ENCODE measurements at regions not wholly inside any gene's neighbourhood (a gene's known extent, or its start where the extent isn't known, plus 50 kb on each side); places are given as distances from the start of the nearest gene placed in this dataset.

DNA sequence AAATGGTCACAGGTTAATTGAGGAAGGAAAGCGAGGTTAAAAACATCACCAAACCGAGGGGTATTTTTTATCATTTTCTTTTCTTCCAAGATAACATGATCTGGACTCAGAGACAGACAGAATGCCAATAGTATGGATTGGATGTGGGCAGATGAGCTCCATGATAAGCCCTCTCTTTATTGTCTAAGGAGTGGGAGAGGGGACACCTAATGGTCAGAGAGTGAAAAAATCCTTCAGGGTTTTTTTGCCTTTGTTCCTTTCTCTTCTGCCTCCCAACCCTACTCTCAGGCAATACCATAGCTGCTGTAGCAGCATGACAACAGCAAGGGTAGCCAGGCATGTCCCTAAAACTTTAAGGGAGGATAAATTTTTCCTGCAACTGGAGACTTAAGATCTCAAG is 94.7 kb downstream of the DIRAS2 start:
- H3K27ac Mint-ChIP-seq (ENCODE audit: unreplicated experiment): no peak overlapping the region
- no peaks in the 10 kb centered on the region for H3K27me3 Mint-ChIP-seq (ENCODE audit: unreplicated experiment)
- TF ChIP-seq, protein P1, sequence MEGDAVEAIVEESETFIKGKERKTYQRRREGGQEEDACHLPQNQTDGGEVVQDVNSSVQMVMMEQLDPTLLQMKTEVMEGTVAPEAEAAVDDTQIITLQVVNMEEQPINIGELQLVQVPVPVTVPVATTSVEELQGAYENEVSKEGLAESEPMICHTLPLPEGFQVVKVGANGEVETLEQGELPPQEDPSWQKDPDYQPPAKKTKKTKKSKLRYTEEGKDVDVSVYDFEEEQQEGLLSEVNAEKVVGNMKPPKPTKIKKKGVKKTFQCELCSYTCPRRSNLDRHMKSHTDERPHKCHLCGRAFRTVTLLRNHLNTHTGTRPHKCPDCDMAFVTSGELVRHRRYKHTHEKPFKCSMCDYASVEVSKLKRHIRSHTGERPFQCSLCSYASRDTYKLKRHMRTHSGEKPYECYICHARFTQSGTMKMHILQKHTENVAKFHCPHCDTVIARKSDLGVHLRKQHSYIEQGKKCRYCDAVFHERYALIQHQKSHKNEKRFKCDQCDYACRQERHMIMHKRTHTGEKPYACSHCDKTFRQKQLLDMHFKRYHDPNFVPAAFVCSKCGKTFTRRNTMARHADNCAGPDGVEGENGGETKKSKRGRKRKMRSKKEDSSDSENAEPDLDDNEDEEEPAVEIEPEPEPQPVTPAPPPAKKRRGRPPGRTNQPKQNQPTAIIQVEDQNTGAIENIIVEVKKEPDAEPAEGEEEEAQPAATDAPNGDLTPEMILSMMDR (IDR thresholded peaks at IDR 0.05; ENCODE audit: partially characterized antibody, unreplicated experiment): no peak
- no peak for DNase-seq
- H3K4me3 Mint-ChIP-seq (ENCODE audit: unreplicated experiment): no peak overlapping the region
- H3K36me3 Mint-ChIP-seq (ENCODE audit: unreplicated experiment): no peaks in the 10 kb centered on the region
- no peaks in the 10 kb centered on the region for H3K9me3 Mint-ChIP-seq (ENCODE audit: unreplicated experiment)
- H3K4me1 Mint-ChIP-seq (ENCODE audit: low read depth, unreplicated experiment): peaks cover 7% of the 10 kb centered on the region

- Mint-ChIP-seq H3K4me1 (ENCODE audit: low read depth, unreplicated experiment) (no peaks in the 10 kb centered on the region), H3K27ac (ENCODE audit: unreplicated experiment) (no peak overlapping the region), H3K9me3 (ENCODE audit: unreplicated experiment) (no peaks in the 10 kb centered on the region), H3K27me3 (ENCODE audit: unreplicated experiment) (no peaks in the 10 kb centered on the region), H3K4me3 (ENCODE audit: unreplicated experiment) (no peak overlapping the region), H3K36me3 (ENCODE audit: unreplicated experiment) (no peaks in the 10 kb centered on the region)
- TF ChIP-seq, protein P1 (IDR thresholded peaks at IDR 0.05; ENCODE audit: partially characterized antibody, unreplicated experiment): no peak
- no peak for DNase-seq
These were observed 90.3 kb downstream of the DIRAS2 start for GRCh38 chr9:90552317-90552716.

GRCh38 chr9:90555351-90556057 is 87.1 kb downstream of the DIRAS2 start:
- DNase-seq: no peak
- no peaks in the 10 kb centered on the region for H3K4me1 Mint-ChIP-seq (ENCODE audit: low read depth, unreplicated experiment)
- no peak overlapping the region for H3K4me3 Mint-ChIP-seq (ENCODE audit: unreplicated experiment)
- TF ChIP-seq, protein P1 (IDR thresholded peaks at IDR 0.05; ENCODE audit: partially characterized antibody, unreplicated experiment): no peak
- H3K27ac Mint-ChIP-seq (ENCODE audit: unreplicated experiment): no peak overlapping the region
- H3K9me3 Mint-ChIP-seq (ENCODE audit: unreplicated experiment): no peaks in the 10 kb centered on the region
- H3K36me3 Mint-ChIP-seq (ENCODE audit: unreplicated experiment): no peaks in the 10 kb centered on the region
- no peaks in the 10 kb centered on the region for H3K27me3 Mint-ChIP-seq (ENCODE audit: unreplicated experiment)

DNA sequence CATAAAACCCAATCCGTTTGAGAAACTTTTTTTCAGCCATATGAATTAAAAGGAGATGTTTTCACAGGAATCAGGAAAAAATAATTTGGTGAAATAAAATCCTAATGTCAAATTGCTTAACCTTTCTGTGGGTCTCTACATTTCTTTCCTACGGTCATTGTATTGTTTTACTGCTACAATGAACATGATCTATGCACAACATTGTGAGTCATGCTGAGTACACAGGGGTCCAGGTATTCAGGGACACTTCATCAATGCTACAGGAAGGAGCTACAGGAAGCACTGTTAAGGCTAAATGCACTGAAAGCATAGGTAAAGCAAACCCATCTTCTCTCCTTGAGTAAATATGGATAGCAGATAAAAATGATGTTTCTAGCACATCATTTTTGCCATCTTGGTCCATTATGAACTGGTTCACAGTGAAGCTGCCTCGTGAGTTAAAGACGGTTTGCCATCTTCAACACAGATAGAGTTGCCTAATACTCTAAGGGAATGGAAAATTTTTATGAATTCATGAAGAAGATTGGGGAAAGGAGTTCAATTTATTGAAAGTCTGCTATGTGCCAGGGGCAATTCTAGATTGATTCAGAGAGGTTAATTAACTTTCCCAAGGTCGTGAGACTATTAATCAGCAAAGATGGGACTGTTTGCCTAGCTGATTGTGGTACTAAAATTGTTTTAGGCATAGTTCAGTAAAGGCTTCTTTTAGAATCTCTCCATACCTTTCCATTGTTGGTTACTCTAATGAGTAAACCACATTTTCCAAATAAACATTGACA is 85.5 kb downstream of the DIRAS2 start:
- Mint-ChIP-seq H3K36me3 (ENCODE audit: unreplicated experiment) (no peaks in the 10 kb centered on the region), H3K27me3 (ENCODE audit: unreplicated experiment) (no peaks in the 10 kb centered on the region), H3K4me1 (ENCODE audit: low read depth, unreplicated experiment) (no peaks in the 10 kb centered on the region), H3K9me3 (ENCODE audit: unreplicated experiment) (no peaks in the 10 kb centered on the region), H3K4me3 (ENCODE audit: unreplicated experiment) (no peak overlapping the region), H3K27ac (ENCODE audit: unreplicated experiment) (no peak overlapping the region)
- DNase-seq: no peak
- TF ChIP-seq, protein P1 (IDR thresholded peaks at IDR 0.05; ENCODE audit: partially characterized antibody, unreplicated experiment): no peak

All from glutamatergic neuron (in vitro differentiated cells).